Stomach (tissue), 8 donors: ENCODE measurements at regions not wholly inside any gene's neighbourhood (a gene's known extent, or its start where the extent isn't known, plus 50 kb on each side); places are given as distances from the start of the nearest gene placed in this dataset.

Experiments
- DNase-seq, 2 donors: peaks; one replicate each; pipeline versions ENCODE4 v3.0.0 to v3.0.0-alpha.2; 2013 to 2019
- H3K27ac ChIP-seq, 5 donors: fragments of 200-600 bp in 4 of 5; sonication (generic) in 4 of 5; one replicate each; pipeline ENCODE4 v1.5.1; 2013 to 2019; ENCODE audit warnings: mild to moderate bottlenecking in 1 of 5, moderate library complexity in 1 of 5
- H3K27me3 ChIP-seq, 3 donors: fragments of 200-600 bp; sonication (generic); one replicate each; pipeline ENCODE4 v1.5.1; 2017 to 2019; ENCODE audit warnings: mixed run types in 1 of 3
- H3K36me3 ChIP-seq, 4 donors: fragments of 200-600 bp; sonication (generic); 1 replicate in 3 of 4; 2 replicates in 1 of 4; pipeline ENCODE4 v1.5.1; 2016 to 2019
- H3K4me1 ChIP-seq, 4 donors: fragments of 200-600 bp; sonication (generic); one replicate each; pipeline ENCODE4 v1.5.1; 2016 to 2019
- H3K4me3 ChIP-seq, 4 donors: fragments of 200-600 bp; sonication (generic) in 3 of 4; one replicate each; pipeline ENCODE4 v1.5.1; 2016 to 2019; ENCODE audit warnings: mild to moderate bottlenecking in 1 of 4
- H3K9me3 ChIP-seq, 4 donors: fragments of 200-600 bp; sonication (generic); one replicate each; pipeline ENCODE4 v1.5.1; 2016 to 2019
- CTCF ChIP-seq, 7 experiments: fragments of 450-650 bp in 4 of 7; fragments of 200-600 bp in 3 of 7; sonication (generic) in 3 of 7; IDR thresholded peaks; one replicate each; pipeline ENCODE4 v1.5.1; 2016 to 2019; ENCODE audit warnings: antibody characterized with exemption in 7 of 7, control low read depth in 2 of 7, mild to moderate bottlenecking in 1 of 7
- EP300 ChIP-seq: sonication (generic); formaldehyde crosslinking; IDR thresholded peaks from one replicate; pipeline ENCODE4 v1.6.1; 2017; ENCODE audit warnings: antibody characterized with exemption
- POLR2A ChIP-seq, 4 donors: fragments of 450-650 bp; IDR thresholded peaks; one replicate each; pipeline ENCODE4 v1.6.1; 2016; ENCODE audit warnings: antibody characterized with exemption in 4 of 4, control low read depth in 2 of 4, mild to moderate bottlenecking in 1 of 4, moderate library complexity in 1 of 4
- POLR2AphosphoS5 ChIP-seq, 3 donors: sonication (generic); formaldehyde crosslinking; IDR thresholded peaks; one replicate each; pipeline ENCODE4 v1.6.1; 2016; ENCODE audit warnings: antibody characterized with exemption in 3 of 3
- WGBS, 5 donors: extraction: QIAGEN DNeasy Blood & Tissue Kit in 3 of 5; methylation state at CpG; one replicate each; pipeline versions ENCODE4 v1.1.5 to v1.1.7; 2013 to 2018; 5-methylcytosine and 5-hydroxymethylcytosine counted together
- intact Hi-C: fragments of 100-400 bp; cut with DNase I; formaldehyde crosslinking; loops from one replicate; pipeline ENCODE4 v1.15.1; 2023; ENCODE audit warnings: low total_unique reads
- donor health status: healthy with polysubstance abuse.
- donor health status: Bipolar disorder and iron deficiency.
- donor health status: healthy.

DNA sequence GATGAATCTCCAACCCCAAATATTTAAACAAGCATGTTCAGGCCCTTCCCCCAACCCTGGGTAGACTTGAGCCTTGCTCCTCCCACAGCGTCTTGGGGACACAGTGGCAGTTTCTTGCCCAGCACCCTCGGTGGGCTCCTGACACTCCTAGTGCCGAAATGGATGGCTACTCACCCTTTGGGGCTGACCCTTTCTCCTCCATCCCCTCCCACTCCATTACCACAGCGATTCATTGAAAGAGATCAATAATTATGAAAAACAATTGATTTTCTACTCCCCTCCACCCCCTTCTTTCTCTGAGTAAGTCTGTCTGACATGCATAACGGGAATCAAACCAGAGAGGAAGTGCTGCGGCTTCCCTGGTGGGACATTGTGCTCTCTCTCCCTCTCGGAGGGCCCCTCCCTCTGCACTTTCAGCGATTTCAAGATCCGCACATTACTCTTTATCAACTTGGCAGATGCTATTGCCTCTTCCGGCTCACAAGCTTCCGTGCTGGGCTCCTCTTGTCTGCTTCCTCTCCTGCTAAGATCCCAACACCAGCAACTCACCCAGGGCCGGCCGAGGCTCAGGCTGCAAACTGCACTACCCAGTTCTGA lies 79.0 kb upstream of the PLXNA4 start:
- Histone ChIP-seq H3K9me3 (no peaks in the 10 kb centered on the region), H3K27ac (peak overlapping the region in 1 of 5 donors; percentile 11), H3K4me1 (peaks cover 0 to 14% (median 0%) of the 10 kb centered on the region in 4 donors), H3K4me3 (peak overlapping the region in 1 of 4 donors; percentile 1), H3K36me3 (no peaks in the 10 kb centered on the region), H3K27me3 (no peaks in the 10 kb centered on the region)
- intact Hi-C loops, result no loop called here
- WGBS, 5 donors, result 4 to 16% (median 8%) methylated on average over 13 of the region's 13 CpGs
- peak; percentile 28 to 63 for DNase-seq
- TF ChIP-seq POLR2AphosphoS5 (IDR thresholded peaks at IDR 0.05), result no peak
- no peak for TF ChIP-seq CTCF (IDR thresholded peaks at IDR 0.05)
- TF ChIP-seq EP300, result no peak
- TF ChIP-seq POLR2A (IDR thresholded peaks at IDR 0.05), result no peak

GRCh38 chr7:132654150-132654549 lies 77.9 kb upstream of the PLXNA4 start:
- intact Hi-C loops, result no loop called here
- Histone ChIP-seq H3K36me3 (no peaks in the 10 kb centered on the region), H3K9me3 (no peaks in the 10 kb centered on the region), H3K27me3 (no peaks in the 10 kb centered on the region), H3K4me3 (no peak overlapping the region), H3K27ac (no peak overlapping the region), H3K4me1 (peaks cover 0 to 14% (median 0%) of the 10 kb centered on the region in 4 donors)
- 56 to 70% (median 63%) methylated on average over 3 of the region's 3 CpGs for WGBS, 5 donors
- no peak for DNase-seq
- peak in 1 of 7 experiments; percentile 8 for TF ChIP-seq CTCF (IDR thresholded peaks at IDR 0.05)
- no peak for TF ChIP-seq POLR2A (IDR thresholded peaks at IDR 0.05)
- TF ChIP-seq POLR2AphosphoS5 (IDR thresholded peaks at IDR 0.05), result no peak
- TF ChIP-seq EP300, result no peak

DNA sequence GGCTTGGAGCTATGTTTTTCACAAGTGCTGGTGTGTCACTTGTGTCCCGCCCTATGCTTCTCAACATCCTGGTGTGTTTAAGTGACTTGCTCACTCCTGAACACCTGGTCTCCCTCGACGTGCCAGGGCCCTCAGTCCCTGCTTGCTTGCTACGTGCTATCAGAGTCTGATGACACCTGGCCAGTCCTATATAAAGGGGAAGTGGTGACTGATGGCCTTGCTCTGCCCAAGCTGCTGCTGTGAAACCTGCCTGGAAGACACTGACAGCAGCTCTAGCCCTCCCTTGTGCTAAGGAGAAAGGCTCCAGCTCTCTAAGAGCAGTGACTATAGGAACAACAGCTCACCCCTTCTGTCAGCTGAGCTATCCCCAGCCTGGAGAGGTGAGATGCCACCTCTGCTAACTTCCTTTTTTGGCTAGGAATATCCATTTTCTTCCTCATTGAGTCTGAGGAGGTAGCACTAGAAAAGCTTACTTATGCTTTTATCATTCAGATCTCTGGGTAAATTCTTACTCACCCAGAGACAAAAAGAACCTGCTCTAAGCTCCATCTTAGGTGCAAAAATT lies 77.2 kb upstream of the PLXNA4 start:
- intact Hi-C loops, result no loop called here
- Histone ChIP-seq H3K27ac (no peak overlapping the region), H3K36me3 (no peaks in the 10 kb centered on the region), H3K4me1 (peaks cover 0 to 14% (median 0%) of the 10 kb centered on the region in 4 donors), H3K4me3 (no peak overlapping the region), H3K9me3 (no peaks in the 10 kb centered on the region), H3K27me3 (no peaks in the 10 kb centered on the region)
- DNase-seq, result no peak
- TF ChIP-seq CTCF (IDR thresholded peaks at IDR 0.05) (no peak), EP300 (no peak), POLR2A (IDR thresholded peaks at IDR 0.05) (no peak), POLR2AphosphoS5 (IDR thresholded peaks at IDR 0.05) (no peak)
- 66 to 75% (median 68%) methylated on average over 3 to 4 of the region's 4 CpGs for WGBS, 5 donors

GRCh38 chr7:132652507-132652906 lies 76.2 kb upstream of the PLXNA4 start:
- TF ChIP-seq EP300, result no peak
- TF ChIP-seq CTCF (IDR thresholded peaks at IDR 0.05), result no peak
- no peak for TF ChIP-seq POLR2AphosphoS5 (IDR thresholded peaks at IDR 0.05)
- no peak for TF ChIP-seq POLR2A (IDR thresholded peaks at IDR 0.05)
- WGBS, 5 donors, result 65 to 88% (median 81%) methylated on average over 1 of the region's 1 CpG
- intact Hi-C loops, result no loop called here
- Histone ChIP-seq H3K4me1 (peaks cover 0 to 14% (median 0%) of the 10 kb centered on the region in 4 donors), H3K27ac (no peak overlapping the region), H3K36me3 (no peaks in the 10 kb centered on the region), H3K9me3 (no peaks in the 10 kb centered on the region), H3K27me3 (no peaks in the 10 kb centered on the region), H3K4me3 (no peak overlapping the region)
- DNase-seq, result no peak
